ENCODE measurements at regions not wholly inside any gene's neighbourhood (a gene's known extent, or its start where the extent isn't known, plus 50 kb on each side); places are given as distances from the start of the nearest gene placed in this dataset.

GRCh38 chr4:22019676-22020075 is 71.1 kb upstream of the KCNIP4 start:
- TF ChIP-seq EZH2phosphoT487 (IDR thresholded peaks at IDR 0.05; ENCODE audit: borderline replicate concordance, low read length) = no peak
- TF ChIP-seq CTCF (IDR thresholded peaks at IDR 0.05; ENCODE audit: low read depth, low read length, poor library complexity, severe bottlenecking) = no peak
